ENCODE measurements at regions not wholly inside any gene's neighbourhood (a gene's known extent, or its start where the extent isn't known, plus 50 kb on each side); places are given as distances from the start of the nearest gene placed in this dataset.

DNA sequence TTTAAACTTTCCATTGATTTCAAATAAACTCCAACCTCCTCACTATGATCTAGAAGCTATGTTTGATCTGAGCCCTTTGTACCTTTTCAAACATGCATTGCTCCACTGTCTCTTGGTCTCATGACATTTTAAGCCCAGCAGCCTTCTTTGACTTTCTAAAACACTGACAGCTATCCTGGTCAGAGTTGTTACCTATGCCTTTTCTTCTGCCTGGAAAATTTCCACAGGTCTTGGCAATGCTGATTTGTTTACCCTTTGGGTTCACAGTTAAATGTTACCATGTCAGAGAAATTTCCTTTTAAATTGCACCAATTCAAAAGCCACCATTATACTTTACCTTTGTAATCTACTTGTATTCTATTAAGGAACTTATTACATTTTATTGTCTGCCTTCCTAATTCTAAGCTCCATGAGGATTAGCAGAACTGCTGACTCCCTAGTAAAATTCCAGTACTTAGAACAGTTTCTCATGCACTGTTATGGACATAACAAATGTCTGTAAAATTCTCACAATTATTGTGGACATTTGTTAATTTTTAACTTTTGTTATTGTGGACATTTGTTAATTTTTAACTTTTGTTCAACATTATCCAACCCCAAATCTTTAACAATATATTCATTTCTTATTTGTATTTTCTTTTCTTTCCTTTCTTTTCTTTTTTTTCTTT, 1064.4 kb downstream of the NCAM2 start:
- ChIA-PET CTCF (interaction anchor here (1.2 kb wide), 1 partner anchor 830 kb away, joined by 3 read pairs; no protein-coding TSS in a partner anchor), POLR2A (no interaction called here)
- TF ChIP-seq, protein P1, sequence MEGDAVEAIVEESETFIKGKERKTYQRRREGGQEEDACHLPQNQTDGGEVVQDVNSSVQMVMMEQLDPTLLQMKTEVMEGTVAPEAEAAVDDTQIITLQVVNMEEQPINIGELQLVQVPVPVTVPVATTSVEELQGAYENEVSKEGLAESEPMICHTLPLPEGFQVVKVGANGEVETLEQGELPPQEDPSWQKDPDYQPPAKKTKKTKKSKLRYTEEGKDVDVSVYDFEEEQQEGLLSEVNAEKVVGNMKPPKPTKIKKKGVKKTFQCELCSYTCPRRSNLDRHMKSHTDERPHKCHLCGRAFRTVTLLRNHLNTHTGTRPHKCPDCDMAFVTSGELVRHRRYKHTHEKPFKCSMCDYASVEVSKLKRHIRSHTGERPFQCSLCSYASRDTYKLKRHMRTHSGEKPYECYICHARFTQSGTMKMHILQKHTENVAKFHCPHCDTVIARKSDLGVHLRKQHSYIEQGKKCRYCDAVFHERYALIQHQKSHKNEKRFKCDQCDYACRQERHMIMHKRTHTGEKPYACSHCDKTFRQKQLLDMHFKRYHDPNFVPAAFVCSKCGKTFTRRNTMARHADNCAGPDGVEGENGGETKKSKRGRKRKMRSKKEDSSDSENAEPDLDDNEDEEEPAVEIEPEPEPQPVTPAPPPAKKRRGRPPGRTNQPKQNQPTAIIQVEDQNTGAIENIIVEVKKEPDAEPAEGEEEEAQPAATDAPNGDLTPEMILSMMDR (IDR thresholded peaks at IDR 0.05; ENCODE audit: insufficient read depth, low read length, missing control alignments) = no peak
- DNase-seq (ENCODE audit: low read depth, low spot score) = no peak
- no peak overlapping the region for H3K4me3 ChIP-seq (ENCODE audit: low read depth, low read length)

DNA sequence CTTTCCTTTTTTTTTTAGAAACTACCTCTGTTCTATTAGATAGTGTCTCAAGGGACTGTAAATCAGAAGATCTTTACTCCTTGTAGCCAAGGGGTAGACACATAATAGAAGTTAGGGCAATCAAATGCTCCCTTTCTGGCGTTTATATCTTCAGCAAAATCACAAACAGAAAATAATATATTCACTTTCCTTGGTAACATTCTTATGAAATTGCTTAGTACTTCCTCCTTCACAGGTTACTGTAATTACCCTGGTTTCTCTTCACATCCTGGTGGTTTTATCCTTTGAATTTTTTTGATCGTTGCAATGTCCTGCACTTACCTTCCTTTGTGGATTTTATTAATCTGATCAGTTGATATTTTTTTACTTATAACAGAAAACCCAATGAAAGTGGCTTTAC, 1064.9 kb downstream of the NCAM2 start:
- POLR2A ChIA-PET = no interaction called here
- TF ChIP-seq, protein P1 (IDR thresholded peaks at IDR 0.05; ENCODE audit: insufficient read depth, low read length, missing control alignments) = no peak
- CTCF ChIA-PET = no interaction called here
- no peak overlapping the region for H3K4me3 ChIP-seq (ENCODE audit: low read depth, low read length)
- no peak for DNase-seq (ENCODE audit: low read depth, low spot score)

DNA sequence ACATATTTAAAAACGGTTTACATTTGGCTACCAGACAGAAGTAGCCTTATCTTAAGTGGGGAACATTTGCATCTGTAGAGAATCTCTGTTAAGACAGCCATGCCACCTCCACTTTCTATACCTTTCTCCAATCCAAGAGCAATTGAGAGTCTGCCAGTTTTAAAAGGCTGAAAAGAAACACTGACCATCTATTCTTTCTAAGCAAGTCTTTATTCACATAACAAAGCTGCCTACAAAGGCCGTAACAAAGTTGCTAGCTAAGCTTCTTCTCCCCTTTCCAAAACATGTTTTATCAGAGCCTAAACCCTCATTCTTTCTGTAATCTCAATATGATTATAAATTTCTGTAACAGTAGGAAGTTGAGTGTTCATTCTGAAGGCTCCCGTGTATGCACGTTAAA, 1078.3 kb downstream of the NCAM2 start:
- CTCF ChIA-PET = no interaction called here
- TF ChIP-seq, protein P1 (IDR thresholded peaks at IDR 0.05; ENCODE audit: insufficient read depth, low read length, missing control alignments) = no peak
- no peak overlapping the region for H3K4me3 ChIP-seq (ENCODE audit: low read depth, low read length)
- POLR2A ChIA-PET = no interaction called here
- no peak for DNase-seq (ENCODE audit: low read depth, low spot score)

DNA sequence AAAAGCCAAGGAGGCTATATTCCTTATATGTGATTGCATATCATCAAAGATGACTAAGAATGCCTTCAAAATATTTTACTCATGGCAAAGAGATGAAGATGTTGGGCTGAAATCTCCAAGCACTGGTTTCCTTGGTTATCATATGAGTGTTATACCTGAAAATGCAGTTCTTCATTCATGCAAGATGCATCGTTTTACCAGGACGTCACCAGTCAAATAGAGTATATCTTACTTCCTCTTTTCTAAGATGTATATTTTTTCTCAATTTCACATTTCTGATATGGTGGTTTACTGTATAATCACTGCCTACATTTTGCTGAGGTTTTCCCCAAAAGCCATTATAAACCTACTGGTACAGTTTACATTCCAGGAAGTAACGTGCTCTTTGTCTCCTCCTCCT, 1085.7 kb downstream of the NCAM2 start:
- H3K4me3 ChIP-seq (ENCODE audit: low read depth, low read length) = no peak overlapping the region
- CTCF ChIA-PET = no interaction called here
- TF ChIP-seq, protein P1 (IDR thresholded peaks at IDR 0.05; ENCODE audit: insufficient read depth, low read length, missing control alignments) = no peak
- no peak for DNase-seq (ENCODE audit: low read depth, low spot score)
- POLR2A ChIA-PET = no interaction called here

DNA sequence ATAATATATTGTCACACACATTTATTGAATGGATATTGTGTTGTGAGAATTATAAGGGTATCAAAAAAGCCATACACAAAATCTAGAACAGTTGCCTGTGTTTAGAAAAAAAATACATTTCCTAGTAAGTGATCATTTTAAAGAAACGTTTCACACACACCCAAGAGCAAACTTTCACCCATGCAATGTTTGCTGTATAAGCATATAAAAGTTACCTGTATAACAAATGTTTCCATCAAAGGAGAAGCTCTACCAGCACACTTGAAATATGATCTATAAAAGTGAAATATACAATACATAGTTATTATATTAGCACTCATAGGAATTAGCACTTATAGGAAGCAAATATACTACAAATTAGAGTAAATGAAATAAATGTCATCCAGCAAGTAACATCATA, 1098.1 kb downstream of the NCAM2 start:
- H3K4me3 ChIP-seq (ENCODE audit: low read depth, low read length) = no peak overlapping the region
- CTCF ChIA-PET = no interaction called here
- POLR2A ChIA-PET = no interaction called here
- DNase-seq (ENCODE audit: low read depth, low spot score) = no peak
- TF ChIP-seq, protein P1 (IDR thresholded peaks at IDR 0.05; ENCODE audit: insufficient read depth, low read length, missing control alignments) = no peak

DNA sequence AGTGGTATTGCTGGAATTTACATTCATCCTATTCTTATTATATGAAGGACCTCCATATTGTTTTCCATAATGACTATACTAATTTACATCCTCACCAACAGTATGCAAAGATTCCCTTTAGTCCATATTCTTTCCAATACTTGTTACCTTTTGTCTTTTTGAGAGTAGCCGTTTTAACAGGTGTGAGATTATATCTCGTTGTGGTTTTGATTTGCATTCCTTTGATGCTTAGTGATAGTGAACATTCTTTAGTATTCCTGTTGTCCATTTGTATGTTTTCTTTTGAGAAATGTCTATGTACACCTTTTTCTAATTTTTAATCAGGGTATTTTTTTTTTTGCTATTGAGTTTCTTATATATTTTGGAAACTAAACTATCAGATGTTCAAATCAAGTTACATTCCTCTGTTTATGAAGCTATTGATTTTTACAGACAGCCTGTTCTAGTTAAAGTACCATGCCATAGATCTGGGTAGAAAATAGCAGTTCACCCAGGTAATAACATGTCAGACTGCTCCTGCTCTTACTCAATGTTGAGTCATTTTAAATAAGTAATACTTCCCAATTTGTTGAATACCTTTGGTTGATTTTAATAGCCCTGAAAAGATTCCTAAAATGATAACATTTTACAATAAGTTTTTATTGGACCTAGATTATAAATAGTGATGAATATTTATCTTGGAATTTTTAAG, 1108.7 kb downstream of the NCAM2 start:
- ChIA-PET POLR2A (no interaction called here), CTCF (no interaction called here)
- TF ChIP-seq, protein P1 (IDR thresholded peaks at IDR 0.05; ENCODE audit: insufficient read depth, low read length, missing control alignments) = no peak
- no peak for DNase-seq (ENCODE audit: low read depth, low spot score)
- H3K4me3 ChIP-seq (ENCODE audit: low read depth, low read length) = no peak overlapping the region

Data from AG04449 (cell line).